ENCODE measurements at regions not wholly inside any gene's neighbourhood (a gene's known extent, or its start where the extent isn't known, plus 50 kb on each side); places are given as distances from the start of the nearest gene placed in this dataset.

DNA sequence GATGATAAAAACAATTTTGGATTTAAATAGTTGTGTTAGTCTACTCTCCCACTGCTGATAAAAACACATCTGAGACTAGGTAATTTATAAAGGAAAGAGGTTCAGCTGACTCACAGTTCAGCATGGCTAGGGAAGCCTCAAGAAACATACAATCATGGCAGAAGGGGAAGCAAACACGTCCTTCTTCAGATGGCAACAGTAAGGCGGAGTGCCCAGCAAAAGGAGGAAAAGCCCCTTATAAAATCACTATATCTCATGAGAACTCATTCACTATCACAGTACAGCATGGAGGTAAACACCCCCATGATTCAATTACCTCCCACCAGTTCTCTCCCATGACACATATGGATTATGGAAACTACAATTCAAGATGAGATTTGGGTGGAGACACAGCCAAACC lies 632.1 kb downstream of the SLC16A7 start:
- ChIA-PET POLR2A (no interaction called here), CTCF (no interaction called here)
- no peaks in the 10 kb centered on the region for H3K36me3 ChIP-seq (ENCODE audit: control insufficient read depth in 2 of 2, insufficient read depth in 1 of 2, low read length in 2 of 2)
- no peaks in the 10 kb centered on the region for H3K9me3 ChIP-seq (ENCODE audit: control insufficient read depth, insufficient read depth, low read depth, low read length)
- H3K27ac ChIP-seq (ENCODE audit: extremely low read depth, low read depth, low read length): no peak overlapping the region
- no peaks in the 10 kb centered on the region for H3K4me1 ChIP-seq (ENCODE audit: control insufficient read depth, insufficient read depth, low read length)
- no peak overlapping the region for H3K4me3 ChIP-seq (ENCODE audit: low read depth, low read length)
- TF ChIP-seq ZNF433 (tag by site-specific recombination; IDR thresholded peaks at IDR 0.05; ENCODE audit: low read depth): no peak
- TF ChIP-seq, protein P1, sequence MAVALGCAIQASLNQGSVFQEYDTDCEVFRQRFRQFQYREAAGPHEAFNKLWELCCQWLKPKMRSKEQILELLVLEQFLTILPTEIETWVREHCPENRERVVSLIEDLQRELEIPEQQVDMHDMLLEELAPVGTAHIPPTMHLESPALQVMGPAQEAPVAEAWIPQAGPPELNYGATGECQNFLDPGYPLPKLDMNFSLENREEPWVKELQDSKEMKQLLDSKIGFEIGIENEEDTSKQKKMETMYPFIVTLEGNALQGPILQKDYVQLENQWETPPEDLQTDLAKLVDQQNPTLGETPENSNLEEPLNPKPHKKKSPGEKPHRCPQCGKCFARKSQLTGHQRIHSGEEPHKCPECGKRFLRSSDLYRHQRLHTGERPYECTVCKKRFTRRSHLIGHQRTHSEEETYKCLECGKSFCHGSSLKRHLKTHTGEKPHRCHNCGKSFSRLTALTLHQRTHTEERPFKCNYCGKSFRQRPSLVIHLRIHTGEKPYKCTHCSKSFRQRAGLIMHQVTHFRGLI (tag by site-specific recombination; IDR thresholded peaks at IDR 0.05): no peak

GRCh38 chr12:60230056-60230455 lies 634.2 kb downstream of the SLC16A7 start:
- ChIA-PET POLR2A (no interaction called here), CTCF (no interaction called here)
- Histone ChIP-seq H3K4me1 (ENCODE audit: control insufficient read depth, insufficient read depth, low read length) (no peaks in the 10 kb centered on the region), H3K4me3 (ENCODE audit: low read depth, low read length) (no peak overlapping the region), H3K9me3 (ENCODE audit: control insufficient read depth, insufficient read depth, low read depth, low read length) (no peaks in the 10 kb centered on the region), H3K27ac (ENCODE audit: extremely low read depth, low read depth, low read length) (no peak overlapping the region), H3K36me3 (ENCODE audit: control insufficient read depth in 2 of 2, insufficient read depth in 1 of 2, low read length in 2 of 2) (no peaks in the 10 kb centered on the region)
- TF ChIP-seq SCRT1 (tag by site-specific recombination; IDR thresholded peaks at IDR 0.05; ENCODE audit: borderline replicate concordance) (no peak), REPIN1 (tag by site-specific recombination; IDR thresholded peaks at IDR 0.05; ENCODE audit: low read depth) (no peak), ZNF202 (tag by site-specific recombination; IDR thresholded peaks at IDR 0.05; ENCODE audit: borderline replicate concordance) (no peak), ZNF350 (tag by site-specific recombination; IDR thresholded peaks at IDR 0.05) (no peak), ZNF362 (tag by site-specific recombination; IDR thresholded peaks at IDR 0.05) (no peak), ZNF2 (tag by site-specific recombination; IDR thresholded peaks at IDR 0.05) (no peak), YY2 (tag by site-specific recombination; IDR thresholded peaks at IDR 0.05) (no peak), ZNF311 (tag by site-specific recombination; IDR thresholded peaks at IDR 0.05; ENCODE audit: borderline replicate concordance) (no peak), ZNF701 (tag by site-specific recombination; IDR thresholded peaks at IDR 0.05) (no peak), ZNF184 (tag by site-specific recombination; IDR thresholded peaks at IDR 0.05) (no peak), HIC1 (tag by site-specific recombination; IDR thresholded peaks at IDR 0.05) (no peak), ZNF677 (tag by site-specific recombination; IDR thresholded peaks at IDR 0.05) (no peak), WT1 (tag by site-specific recombination; IDR thresholded peaks at IDR 0.05) (no peak), PRDM2 (tag by site-specific recombination; IDR thresholded peaks at IDR 0.05; ENCODE audit: borderline replicate concordance) (no peak), EGR2 (tag by site-specific recombination; IDR thresholded peaks at IDR 0.05; ENCODE audit: low read depth) (no peak), ZNF621 (tag by site-specific recombination; IDR thresholded peaks at IDR 0.05) (no peak)
- TF ChIP-seq, protein P2, sequence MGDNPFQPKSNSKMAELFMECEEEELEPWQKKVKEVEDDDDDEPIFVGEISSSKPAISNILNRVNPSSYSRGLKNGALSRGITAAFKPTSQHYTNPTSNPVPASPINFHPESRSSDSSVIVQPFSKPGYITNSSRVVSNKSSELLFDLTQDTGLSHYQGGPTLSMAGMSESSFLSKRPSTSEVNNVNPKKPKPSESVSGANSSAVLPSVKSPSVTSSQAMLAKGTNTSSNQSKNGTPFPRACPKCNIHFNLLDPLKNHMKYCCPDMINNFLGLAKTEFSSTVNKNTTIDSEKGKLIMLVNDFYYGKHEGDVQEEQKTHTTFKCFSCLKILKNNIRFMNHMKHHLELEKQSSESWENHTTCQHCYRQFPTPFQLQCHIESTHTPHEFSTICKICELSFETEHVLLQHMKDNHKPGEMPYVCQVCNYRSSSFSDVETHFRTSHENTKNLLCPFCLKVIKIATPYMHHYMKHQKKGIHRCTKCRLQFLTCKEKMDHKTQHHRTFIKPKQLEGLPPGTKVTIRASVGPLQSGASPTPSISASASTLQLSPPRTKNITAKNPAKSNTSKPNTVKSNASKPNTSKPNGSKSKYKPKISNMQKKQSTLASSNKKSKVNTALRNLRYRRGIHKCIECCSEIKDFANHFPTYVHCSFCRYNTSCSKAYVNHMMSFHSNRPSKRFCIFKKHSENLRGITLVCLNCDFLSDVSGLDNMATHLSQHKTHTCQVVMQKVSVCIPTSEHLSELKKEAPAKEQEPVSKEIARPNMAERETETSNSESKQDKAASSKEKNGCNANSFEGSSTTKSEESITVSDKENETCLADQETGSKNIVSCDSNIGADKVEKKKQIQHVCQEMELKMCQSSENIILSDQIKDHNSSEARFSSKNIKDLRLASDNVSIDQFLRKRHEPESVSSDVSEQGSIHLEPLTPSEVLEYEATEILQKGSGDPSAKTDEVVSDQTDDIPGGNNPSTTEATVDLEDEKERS (tag by site-specific recombination; IDR thresholded peaks at IDR 0.05): no peak
- TF ChIP-seq, protein P3, sequence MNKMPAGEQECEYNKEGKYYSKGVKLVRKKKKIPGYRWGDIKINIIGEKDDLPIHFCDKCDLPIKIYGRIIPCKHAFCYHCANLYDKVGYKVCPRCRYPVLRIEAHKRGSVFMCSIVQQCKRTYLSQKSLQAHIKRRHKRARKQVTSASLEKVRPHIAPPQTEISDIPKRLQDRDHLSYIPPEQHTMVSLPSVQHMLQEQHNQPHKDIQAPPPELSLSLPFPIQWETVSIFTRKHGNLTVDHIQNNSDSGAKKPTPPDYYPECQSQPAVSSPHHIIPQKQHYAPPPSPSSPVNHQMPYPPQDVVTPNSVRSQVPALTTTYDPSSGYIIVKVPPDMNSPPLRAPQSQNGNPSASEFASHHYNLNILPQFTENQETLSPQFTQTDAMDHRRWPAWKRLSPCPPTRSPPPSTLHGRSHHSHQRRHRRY (tag by site-specific recombination; IDR thresholded peaks at IDR 0.05): no peak

Data from HEK293 (cell line).